ENCODE measurements at regions not wholly inside any gene's neighbourhood (a gene's known extent, or its start where the extent isn't known, plus 50 kb on each side); places are given as distances from the start of the nearest gene placed in this dataset.
"Not testable (repeated sequence)": the region's sequence is repeated elsewhere in the genome, so short reads cannot be mapped to it uniquely, and the experiment has no call there.

DNA sequence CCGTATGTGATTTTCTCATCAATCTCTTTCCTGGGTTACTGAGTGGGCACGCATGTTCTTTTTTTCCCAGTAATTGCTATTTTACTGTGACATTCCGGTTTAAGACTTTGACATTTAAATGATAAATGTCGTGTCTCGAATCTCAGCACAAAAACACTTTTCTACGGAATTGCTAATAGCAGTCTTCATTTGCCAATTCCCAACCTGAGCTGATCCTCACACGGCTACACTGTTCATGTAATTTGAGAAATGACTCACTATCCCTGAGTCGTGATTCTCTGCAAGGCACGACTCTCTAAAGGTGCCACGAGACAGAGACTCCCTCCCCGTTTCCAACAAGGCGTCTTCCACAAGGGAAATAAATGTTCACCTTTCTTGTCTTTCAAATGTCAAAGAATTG is 88.7 kb upstream of the USP29 start:
- TF ChIP-seq, protein P1, sequence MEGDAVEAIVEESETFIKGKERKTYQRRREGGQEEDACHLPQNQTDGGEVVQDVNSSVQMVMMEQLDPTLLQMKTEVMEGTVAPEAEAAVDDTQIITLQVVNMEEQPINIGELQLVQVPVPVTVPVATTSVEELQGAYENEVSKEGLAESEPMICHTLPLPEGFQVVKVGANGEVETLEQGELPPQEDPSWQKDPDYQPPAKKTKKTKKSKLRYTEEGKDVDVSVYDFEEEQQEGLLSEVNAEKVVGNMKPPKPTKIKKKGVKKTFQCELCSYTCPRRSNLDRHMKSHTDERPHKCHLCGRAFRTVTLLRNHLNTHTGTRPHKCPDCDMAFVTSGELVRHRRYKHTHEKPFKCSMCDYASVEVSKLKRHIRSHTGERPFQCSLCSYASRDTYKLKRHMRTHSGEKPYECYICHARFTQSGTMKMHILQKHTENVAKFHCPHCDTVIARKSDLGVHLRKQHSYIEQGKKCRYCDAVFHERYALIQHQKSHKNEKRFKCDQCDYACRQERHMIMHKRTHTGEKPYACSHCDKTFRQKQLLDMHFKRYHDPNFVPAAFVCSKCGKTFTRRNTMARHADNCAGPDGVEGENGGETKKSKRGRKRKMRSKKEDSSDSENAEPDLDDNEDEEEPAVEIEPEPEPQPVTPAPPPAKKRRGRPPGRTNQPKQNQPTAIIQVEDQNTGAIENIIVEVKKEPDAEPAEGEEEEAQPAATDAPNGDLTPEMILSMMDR (IDR thresholded peaks at IDR 0.05): no peak
- TF ChIP-seq ZFX (IDR thresholded peaks at IDR 0.05; ENCODE audit: borderline replicate concordance): no peak
- no peak overlapping the region for H3K27ac ChIP-seq

DNA sequence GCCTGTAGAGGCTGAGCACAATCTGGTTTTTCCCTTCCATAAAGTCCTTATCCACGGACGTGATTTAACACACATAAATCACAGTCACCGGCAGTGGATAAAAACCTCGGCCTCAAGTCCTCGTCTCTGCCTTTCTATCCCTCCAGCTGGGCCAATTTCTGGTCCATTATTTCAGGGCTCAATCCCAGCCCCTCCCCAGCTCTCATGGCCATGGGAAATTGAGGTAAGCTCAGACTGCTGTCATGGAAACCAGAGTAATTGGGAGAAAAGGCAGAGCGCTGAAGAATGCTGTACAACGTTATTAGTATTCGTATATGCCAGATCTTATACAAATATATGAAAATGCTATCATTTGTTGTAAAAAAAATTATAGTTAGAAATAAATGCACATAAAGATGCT is 86.2 kb upstream of the USP29 start:
- TF ChIP-seq, protein P1 (IDR thresholded peaks at IDR 0.05): no peak
- TF ChIP-seq ZFX (IDR thresholded peaks at IDR 0.05; ENCODE audit: borderline replicate concordance): no peak
- no peak overlapping the region for H3K27ac ChIP-seq

DNA sequence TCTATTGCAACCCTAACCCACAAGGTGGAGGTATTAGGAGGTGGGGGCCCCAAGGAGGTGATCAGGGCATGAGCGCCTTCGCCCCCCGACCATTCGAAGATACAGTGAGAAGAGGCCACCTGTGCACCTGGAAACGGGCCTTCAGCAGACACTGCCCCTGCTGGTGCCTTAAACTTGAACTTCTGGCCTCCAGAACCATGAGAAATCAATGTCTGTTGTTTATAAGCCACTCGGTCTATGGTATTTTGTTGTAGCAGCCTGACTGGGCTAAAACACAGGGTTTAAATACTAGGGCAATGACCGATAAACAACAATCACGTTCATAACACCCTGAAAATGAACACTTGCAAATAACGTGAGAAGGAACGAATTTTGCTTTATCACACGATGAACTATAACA is 85.2 kb upstream of the USP29 start:
- H3K27ac ChIP-seq: no peak overlapping the region
- TF ChIP-seq, protein P1 (IDR thresholded peaks at IDR 0.05): no peak
- TF ChIP-seq ZFX (IDR thresholded peaks at IDR 0.05; ENCODE audit: borderline replicate concordance): no peak

DNA sequence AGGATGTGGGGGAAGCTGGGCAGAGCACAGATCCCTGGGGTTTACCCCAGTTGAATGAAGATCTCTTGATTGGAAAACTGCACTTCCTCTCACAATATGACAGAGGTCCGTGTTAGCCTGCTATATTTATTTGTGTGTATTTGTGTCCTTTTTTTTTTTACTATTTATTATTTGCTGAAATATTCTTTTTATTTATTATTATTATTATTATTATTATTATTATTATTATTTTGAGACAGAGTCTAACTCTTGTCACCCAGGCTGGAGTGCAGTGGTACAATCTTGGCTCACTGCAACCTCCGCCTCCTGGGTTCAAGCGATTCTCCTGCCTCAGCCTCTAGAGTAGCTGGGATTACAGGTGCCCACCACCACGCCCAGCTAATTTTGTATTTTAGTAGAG is 84.0 kb upstream of the USP29 start:
- not testable (repeated sequence) for H3K27ac ChIP-seq

DNA sequence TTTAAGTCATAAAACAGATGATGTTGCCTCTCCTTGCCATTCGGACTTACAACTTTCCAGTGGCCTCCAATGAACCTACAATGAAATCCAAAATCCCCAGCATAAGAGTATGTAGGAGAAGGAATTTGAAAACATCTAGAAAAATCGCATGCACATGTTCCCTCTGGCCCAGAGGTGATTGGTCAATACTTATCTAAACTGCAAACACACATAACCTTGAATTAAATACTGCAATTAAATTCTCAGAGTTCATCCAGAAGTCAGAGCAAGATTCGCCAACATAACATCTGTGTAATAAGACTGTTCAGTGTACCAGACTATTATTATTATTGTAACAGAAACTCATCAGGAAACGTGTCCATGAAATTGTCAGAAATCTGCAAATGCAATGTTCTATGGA is 82.2 kb upstream of the USP29 start:
- H3K27ac ChIP-seq: no peak overlapping the region

DNA sequence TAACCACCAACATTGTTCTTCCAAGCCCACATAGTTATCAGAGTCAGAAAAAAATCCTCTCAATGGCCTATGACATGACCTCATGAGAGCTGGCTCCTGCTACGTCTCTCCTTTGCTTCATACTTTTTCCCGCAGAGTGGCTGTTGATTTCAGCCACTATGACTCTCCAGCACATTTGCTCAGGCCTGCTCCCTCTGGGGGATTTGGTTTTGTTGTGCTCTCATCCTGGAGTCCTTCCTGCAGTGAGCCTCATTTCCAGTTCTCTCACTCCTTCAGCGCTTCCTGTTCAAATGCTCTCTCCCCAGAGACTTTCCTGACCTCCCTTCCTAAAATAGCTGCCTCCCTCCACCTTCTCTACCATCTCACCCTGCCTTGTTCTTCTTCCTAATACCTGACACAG is 72.0 kb upstream of the USP29 start:
- H3K27ac ChIP-seq: no peak overlapping the region
- TF ChIP-seq, protein P1 (IDR thresholded peaks at IDR 0.05): no peak
- no peak for TF ChIP-seq ZFX (IDR thresholded peaks at IDR 0.05; ENCODE audit: borderline replicate concordance)

More for the DNA sequence above, 82.2 kb upstream of the USP29 start:
- TF ChIP-seq, protein P1 (IDR thresholded peaks at IDR 0.05): no peak
- TF ChIP-seq ZFX (IDR thresholded peaks at IDR 0.05; ENCODE audit: borderline replicate concordance): no peak

DNA sequence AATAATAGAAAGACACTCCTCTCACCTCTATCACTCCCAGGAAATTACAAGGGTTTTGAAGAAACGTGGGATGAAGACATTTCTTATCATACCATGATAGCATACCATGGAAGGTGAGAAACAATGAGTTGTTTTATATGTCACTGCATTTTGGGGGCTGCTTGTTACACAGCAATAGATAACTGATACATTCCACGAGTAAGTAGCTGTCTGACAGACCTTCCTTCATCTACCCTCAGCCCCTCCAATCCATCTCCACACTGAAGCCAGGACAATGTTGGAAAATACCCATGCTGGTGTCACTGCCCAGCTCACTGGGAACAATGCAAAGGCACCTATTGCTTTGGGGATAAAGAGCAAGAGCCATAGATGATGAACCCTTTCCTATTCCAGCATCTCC is 68.9 kb upstream of the USP29 start:
- no peak for TF ChIP-seq ZFX (IDR thresholded peaks at IDR 0.05; ENCODE audit: borderline replicate concordance)
- TF ChIP-seq, protein P1 (IDR thresholded peaks at IDR 0.05): no peak
- H3K27ac ChIP-seq: no peak overlapping the region

DNA sequence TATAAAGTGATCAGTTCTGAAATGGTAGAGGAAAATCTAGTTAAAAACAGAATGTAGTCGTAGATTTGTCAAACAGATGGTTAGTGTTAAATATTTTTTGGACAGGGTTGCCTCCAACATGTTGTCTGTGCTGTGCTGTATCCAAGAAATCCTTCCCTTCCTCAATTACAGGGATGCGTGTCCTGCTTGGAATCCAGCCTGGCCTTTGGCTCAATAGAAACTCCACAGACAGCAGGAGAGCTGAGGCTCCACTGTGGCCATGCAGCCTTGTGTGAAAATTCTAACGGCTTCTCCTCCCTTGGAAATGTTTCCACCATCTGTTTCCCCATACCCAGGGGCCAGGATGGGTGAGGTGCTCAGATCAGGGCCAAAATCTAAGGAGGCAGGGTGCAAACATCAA is 67.7 kb upstream of the USP29 start:
- TF ChIP-seq ZFX (IDR thresholded peaks at IDR 0.05; ENCODE audit: borderline replicate concordance): no peak
- TF ChIP-seq, protein P1 (IDR thresholded peaks at IDR 0.05): no peak
- H3K27ac ChIP-seq: no peak overlapping the region

All from 22Rv1 (cell line).